PFSK-1 (cell line): ENCODE measurements at regions not wholly inside any gene's neighbourhood (a gene's known extent, or its start where the extent isn't known, plus 50 kb on each side); places are given as distances from the start of the nearest gene placed in this dataset.

Experiments used
- FOXP2 ChIP-seq: optimal IDR thresholded peaks from 2 replicates; pipeline ENCODE3; 2011; ENCODE audit warnings: borderline replicate concordance, control low read depth, inconsistent platforms; ENCODE audit not compliant: insufficient read depth; ENCODE audit errors: extremely low read length, extremely low read depth
- POLR2AphosphoS5 ChIP-seq: IDR thresholded peaks from 2 replicates; pipeline ENCODE4 v1.6.1; 2012; ENCODE audit warnings: low read depth, mild to moderate bottlenecking, control low read depth, low read length, moderate library complexity
- TAF1 ChIP-seq: IDR thresholded peaks from 2 replicates; pipeline ENCODE4 v1.6.1; 2012; ENCODE audit warnings: low read length, control low read depth, borderline replicate concordance; ENCODE audit not compliant: insufficient read depth
- TF ChIP-seq, protein P1 (sequence below), 2 experiments: IDR thresholded peaks; 2 replicates each; pipeline versions ENCODE4 v1.6.1 to v1.8.0; 2011 to 2012; ENCODE audit warnings: low read depth in 2 of 2, low read length in 2 of 2, control low read depth in 1 of 2, inconsistent platforms in 1 of 2, mild to moderate bottlenecking in 1 of 2, moderate library complexity in 1 of 2; ENCODE audit not compliant: insufficient read depth in 1 of 2

DNA sequence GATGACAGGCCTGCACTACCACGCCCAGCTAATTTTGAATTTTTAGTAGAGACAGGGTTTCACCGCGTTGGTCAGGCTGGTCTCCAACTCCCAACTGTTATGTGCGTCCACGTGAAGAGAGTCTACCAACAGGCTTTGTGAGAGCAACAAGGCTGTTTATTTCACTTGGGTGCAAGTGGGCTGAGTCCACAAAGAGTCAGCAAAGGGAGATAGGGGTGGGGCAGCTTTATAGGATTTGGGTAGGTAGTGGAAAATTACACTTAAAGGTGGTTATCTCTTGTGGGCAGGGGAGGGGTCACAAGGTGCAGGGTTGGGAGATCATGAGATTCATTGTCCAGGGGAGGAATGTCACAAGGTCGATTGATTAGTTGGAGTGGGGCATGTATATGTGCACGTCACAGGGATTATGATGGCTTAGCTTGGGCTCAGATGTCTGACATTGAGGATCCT is 111.6 kb downstream of the GOSR1 start:
- TF ChIP-seq, protein P1, sequence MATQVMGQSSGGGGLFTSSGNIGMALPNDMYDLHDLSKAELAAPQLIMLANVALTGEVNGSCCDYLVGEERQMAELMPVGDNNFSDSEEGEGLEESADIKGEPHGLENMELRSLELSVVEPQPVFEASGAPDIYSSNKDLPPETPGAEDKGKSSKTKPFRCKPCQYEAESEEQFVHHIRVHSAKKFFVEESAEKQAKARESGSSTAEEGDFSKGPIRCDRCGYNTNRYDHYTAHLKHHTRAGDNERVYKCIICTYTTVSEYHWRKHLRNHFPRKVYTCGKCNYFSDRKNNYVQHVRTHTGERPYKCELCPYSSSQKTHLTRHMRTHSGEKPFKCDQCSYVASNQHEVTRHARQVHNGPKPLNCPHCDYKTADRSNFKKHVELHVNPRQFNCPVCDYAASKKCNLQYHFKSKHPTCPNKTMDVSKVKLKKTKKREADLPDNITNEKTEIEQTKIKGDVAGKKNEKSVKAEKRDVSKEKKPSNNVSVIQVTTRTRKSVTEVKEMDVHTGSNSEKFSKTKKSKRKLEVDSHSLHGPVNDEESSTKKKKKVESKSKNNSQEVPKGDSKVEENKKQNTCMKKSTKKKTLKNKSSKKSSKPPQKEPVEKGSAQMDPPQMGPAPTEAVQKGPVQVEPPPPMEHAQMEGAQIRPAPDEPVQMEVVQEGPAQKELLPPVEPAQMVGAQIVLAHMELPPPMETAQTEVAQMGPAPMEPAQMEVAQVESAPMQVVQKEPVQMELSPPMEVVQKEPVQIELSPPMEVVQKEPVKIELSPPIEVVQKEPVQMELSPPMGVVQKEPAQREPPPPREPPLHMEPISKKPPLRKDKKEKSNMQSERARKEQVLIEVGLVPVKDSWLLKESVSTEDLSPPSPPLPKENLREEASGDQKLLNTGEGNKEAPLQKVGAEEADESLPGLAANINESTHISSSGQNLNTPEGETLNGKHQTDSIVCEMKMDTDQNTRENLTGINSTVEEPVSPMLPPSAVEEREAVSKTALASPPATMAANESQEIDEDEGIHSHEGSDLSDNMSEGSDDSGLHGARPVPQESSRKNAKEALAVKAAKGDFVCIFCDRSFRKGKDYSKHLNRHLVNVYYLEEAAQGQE (IDR thresholded peaks at IDR 0.05; ENCODE audit: insufficient read depth in 1 of 2, low read depth in 2 of 2, low read length in 2 of 2), result no peak
- no peak for TF ChIP-seq POLR2AphosphoS5
- TF ChIP-seq FOXP2, result no peak
- no peak for TF ChIP-seq TAF1
